Stimulated activated CD4-positive, alpha-beta T cell treated with anti-CD3 and anti-CD28 coated beads, Interleukin-12 subunit alpha, Interleukin-12 subunit beta, amount 100 ng/mL, for 24 hours (primary cell): ENCODE measurements at regions not wholly inside any gene's neighbourhood (a gene's known extent, or its start where the extent isn't known, plus 50 kb on each side); places are given as distances from the start of the nearest gene placed in this dataset.
"Not testable (repeated sequence)": the region's sequence is repeated elsewhere in the genome, so short reads cannot be mapped to it uniquely, and the experiment has no call there.

Source experiments
- DNase-seq, 2 experiments: peaks; one replicate each; pipeline ENCODE4 v3.0.0-alpha.2; 2020; ENCODE audit warnings: low read depth in 2 of 2

DNA sequence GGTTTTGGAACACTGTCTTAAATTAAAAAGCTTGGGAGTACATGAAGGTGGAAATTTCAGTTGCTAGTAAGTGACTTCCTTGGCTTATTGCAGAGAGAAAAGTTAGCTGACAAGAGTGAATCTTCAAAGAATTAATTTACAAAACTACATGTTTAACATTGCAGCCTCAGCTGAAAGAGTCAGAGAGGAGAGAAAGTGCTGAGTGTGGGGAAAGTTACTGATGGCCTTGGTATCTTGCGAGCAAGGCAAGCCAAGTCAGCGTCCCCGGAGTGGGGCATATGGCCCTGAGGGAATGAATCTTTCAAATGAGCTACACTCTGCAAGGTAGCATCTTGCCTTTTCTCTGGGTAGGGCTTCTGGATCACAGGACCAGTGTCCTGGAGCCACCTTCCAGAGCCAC lies 131.3 kb downstream of the LPIN1 start:
- DNase-seq, result no peak

DNA sequence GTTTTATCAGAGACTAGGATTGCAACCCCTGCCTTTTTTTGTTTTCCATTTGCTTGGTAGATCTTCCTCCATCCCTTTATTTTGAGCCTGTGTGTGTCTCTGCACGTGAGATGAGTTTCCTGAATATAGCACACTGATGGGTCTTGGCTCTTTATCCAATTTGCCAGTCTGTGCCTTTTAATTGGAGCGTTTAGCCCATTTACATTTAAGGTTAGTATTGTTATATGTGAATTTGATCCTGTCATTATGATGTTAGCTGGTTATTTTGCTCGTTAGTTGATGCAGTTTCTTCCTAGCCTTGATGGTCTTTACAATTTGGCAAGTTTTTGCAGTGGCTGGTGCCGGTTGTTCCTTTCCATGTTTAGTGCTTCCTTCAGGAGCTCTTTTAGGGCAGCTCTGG lies 138.8 kb downstream of the LPIN1 start:
- DNase-seq, result not testable (repeated sequence)

DNA sequence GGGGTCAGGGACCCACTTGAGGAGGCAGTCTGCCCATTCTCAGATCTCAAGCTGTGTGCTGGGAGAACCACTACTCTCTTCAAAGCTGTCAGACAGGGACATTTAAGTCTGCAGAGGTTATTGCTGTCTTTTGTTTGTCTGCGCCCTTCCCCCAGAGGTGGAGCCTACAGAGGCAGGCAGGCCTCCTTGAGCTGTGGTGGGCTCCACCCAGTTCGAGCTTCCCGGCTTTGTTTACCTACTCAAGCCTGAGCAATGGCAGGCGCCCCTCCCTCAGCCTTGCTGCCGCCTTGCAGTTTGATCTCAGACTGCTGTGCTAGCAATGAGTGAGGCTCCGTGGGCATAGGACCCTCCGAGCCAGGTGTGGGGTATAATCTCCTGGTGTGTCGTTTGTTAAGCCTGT lies 140.5 kb downstream of the LPIN1 start:
- DNase-seq, result not testable (repeated sequence)

DNA sequence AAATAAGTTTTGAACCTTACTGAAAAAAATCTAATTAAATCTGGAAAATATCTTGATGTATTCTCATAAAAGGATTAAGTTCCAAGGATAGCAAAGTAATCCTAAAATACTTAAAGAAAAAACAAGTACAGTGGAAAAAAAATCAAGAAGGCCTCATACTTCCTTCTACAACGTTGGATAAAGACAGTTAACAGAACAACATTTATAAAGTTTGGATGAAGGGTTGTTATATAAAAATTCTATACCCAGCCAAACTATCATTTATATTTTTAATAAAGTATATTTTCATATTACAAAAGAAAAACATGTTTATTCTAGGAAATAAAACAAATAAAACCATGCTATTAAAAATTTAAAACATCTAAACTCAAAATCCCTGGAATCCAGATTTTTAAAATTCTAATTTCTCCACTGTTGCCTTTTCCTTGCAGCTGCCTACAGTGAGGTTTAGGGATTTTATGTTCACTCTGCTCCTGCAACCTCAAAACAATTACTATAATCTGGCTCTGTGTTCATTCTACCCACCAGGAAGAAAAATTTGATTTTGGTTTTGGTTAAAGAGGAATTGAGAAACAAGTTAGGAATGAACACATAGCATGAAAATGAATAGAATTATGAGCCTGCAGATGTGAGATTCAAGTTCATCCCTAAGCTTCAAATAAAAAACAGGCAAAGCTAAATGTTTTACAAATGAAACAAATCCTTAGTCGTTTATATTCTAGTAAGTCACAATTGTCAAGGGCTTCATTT lies 142.8 kb downstream of the LPIN1 start:
- DNase-seq, result no peak

DNA sequence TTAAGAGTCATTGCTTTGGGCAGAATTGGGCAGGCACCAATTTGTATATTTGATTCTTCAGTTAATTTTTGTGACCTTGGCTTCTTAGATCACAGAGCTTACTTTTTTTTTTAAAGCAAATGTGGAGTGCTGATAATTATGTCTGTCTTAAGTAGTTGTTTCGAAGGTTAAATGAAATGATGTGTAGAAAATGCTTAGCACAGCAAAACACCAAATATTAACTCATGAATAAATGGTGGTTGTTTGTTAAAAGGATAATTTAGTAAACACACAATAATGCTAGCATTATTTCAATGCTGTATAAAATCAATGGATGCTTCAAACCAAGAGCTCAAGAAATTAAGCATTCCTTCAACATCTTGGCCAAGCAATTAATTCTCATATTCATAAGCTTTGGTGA lies 143.4 kb downstream of the LPIN1 start:
- no peak for DNase-seq

DNA sequence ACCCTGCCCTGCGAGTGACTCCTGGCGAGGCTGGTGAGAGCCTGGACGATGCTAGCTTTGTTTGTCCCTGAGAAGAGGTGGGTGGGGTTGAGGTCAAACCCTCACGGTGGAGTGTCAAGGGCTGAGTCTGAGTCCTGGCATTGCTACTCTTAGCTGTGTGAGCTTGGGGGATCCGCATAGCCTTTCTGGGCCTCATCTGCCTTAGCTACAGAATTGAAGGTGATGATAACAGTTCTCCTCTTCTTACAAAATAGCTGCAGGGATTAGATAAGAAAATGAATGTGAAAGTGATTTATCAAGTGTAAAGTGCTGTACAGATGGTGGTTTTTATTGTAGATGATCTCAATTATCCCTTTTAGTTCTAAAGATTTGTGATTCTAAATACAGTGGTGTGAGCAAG lies 144.6 kb downstream of the LPIN1 start:
- DNase-seq, result no peak

DNA sequence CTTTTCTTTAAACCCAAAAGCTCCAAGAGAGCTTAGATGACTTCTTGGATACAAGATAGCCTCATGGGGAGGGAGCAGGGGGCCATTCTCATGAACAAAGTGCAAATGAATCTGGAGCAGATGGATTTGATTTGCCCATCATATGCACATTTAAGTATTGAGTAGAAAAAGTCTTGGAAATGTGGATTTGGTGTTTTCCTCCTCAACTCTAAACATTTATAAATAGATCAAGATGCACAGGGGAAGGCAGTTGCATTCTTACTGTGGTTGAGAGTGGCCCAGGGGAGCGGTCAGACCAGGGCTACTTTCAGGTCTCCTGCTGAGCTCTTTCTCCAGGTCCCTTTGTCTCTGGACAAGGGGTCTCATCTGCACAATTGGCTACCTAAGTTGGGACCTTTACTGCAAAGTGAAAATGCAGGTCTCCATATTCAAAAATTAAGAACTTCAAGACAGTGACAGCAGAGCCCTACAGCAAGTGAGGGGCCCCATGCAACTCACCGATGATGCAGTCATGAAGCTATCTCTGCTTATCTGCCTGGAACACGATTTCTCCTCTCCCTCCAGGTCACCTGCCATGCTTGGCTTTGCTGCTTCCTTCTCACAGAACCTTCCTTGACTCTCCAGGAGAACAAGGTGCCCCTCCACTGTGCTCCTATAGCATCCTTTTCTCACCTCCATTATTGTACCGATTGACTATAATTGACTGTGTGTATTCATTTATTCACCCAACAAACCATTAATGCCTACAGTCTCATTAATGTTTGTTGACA lies 145.4 kb downstream of the LPIN1 start:
- no peak for DNase-seq

DNA sequence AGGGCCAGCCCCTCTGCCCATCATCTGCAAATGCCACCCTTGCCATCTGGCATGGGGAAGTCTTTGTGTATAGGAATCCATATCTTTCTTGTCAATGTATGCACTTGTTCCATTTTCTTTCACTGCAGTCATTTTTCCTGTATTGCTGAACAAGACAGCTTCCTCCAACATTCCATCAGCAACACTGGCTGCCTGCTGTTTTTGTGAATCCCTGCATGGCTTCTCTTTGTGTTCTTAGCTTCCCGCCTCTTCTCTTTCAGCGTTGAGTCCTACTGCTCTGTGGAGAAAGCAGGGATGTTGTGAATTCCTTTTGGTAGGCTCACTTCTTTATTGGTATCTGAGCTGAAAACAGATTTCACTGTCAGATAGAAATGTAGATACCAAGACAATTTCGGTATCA lies 150.0 kb downstream of the LPIN1 start:
- DNase-seq, result no peak

DNA sequence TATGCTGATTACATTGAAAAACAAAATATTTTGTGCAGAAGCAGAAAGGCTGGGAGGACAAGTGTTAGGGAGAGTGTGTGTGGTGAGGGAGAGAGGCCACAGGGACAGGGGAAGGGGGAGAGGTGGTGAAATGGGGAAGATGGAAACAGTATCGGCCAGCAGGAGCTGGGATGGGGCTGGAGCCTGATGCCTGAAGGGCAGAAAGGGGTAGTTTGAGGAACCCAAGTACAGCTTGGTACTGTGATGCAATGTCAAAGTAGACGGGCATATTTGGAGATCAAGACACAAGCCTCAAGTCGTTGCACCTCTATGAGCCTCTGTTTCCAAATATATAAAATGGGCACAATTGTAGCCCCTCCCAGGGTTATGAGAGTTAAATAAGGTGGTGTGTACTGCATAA lies 152.1 kb downstream of the LPIN1 start:
- no peak for DNase-seq

DNA sequence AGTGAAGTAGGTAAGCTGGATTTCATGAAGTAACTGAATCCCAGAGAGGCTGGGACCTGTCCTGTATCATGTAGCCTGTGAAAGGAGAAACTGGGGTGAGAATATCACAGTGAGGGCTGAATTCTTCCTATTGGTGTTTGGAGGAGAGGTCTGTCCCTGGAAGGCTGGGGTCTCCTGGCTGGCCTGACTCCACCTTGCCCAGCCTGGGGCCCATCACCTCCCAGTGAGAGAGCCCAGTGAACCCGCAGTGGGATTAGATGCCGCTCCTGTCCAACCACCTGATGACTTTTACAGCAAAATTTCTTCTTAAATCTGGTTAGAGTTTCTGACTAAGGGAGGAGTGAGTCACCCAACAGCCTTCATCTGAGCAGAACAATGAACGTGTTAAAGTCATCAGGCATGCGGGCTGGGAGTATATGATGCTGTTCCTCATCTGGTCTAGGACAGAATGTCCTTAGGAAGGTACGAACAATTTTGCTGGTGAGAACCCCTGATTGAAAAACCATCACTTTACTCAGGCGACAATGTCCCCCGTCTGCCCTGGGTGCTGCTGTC lies 152.9 kb downstream of the LPIN1 start:
- no peak for DNase-seq

DNA sequence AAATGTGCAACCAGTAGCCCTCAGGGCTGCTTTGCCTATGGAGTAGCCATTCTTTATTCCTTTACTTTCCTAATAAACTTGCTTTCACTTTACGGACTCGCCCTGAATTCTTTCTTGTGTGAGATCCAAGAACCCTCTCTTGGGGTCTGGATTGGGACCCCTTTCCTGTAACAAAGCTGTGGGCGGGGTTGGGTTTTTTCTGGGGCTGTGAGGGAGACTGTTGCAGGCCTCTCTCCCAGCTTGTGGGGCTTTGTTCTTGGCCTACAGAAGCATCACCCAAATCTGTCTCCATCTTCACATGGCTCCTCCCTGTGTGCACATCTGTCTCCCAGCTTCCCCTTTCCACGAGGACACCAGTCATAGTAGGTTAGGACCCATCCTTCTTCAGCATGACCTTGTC lies 154.5 kb downstream of the LPIN1 start:
- not testable (repeated sequence) for DNase-seq

DNA sequence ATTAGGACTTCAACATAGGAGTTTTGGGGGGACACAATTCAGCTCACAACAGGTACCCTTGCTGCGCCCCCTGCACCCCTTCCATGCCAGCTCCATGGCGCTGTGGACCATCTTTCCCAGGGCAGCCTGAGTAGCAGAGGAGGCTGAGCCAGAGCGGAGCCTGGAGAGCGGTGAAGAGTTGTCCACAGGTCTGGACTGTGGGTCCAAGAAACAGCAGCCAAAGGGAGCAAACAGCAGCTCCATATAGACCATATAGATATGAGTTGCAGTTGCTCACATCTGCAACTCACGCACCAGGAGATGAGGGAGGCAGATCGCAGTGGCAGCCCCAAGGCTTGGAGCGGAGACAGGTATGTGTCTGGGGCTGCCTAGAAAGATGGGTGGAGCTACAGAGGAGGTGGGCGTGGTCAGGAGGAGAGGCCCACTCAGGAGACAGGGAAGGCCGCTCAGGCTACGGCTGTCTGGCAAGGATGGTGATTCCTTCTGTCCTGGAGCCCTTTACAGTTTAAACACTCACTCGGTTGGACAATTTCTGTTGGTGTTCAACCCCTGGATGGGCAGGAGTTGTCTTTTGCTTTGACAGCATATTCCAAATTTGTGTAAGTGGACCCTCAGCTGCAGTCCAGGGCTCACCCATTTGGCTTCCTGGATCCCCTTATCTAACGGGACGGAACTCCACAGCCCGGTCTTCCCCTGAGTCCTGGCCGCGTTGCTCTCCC lies 155.1 kb downstream of the LPIN1 start:
- DNase-seq, result no peak

DNA sequence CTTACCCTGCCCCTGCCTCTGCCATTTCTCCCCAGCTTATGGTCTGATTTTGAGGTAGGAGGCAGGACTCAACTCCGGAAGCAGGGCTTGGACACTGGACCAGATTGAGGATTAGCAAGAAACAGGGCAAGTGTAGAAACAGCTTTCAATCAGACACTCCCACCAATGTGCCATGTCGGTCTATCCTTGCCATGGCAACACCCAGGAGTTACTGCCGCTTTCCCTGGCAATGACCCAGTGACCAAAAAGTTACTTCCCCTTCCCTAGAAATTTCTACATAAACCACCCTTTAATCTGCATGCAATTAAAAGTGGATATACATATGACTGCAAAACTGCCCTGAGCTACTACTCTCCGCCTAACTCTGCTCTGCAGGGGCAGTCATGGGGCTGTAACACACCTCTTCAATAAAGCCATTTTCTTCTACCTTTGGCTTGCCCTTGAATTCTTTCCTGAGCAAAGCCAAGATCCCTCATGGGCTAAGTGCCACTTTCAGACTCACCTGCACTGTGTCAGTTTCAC lies 156.7 kb downstream of the LPIN1 start:
- DNase-seq, result no peak

DNA sequence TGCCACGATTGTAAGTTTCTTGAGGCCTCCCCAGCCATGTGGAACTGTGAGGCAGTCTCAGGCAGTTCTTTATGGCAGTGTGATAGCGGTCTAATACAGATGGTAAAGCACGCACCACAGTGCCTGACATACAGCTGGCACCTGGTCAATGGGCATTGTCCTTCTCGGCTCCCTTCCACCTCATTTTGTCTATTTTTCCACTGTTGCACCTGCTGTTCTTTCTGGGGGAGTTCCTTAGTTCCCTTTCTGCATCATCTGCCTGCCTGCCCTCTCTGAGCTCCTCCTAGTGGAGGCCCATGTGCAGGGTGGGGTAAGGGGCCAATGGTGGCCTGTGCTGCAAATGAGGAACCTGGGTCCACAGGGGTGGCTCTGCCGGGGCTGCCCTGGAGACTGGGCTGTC lies 157.6 kb downstream of the LPIN1 start:
- no peak for DNase-seq

DNA sequence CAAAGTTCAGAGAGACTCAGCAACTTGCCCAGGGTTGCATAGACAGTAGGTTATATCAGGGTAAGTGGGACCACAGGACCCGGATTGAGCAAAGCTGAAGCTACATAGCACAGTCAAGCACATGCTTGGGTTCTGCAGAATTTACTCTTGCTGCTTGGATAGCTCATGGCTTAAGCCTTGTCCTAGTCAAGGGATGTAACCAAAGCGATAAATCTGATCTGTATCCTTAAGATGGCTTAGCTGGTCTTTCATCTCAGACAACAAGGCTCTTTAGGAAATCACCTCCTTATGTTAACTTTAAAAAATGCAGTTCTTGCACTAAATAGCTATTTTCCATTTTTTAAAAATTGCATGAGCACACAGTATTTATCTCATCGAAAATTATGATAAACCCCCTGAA lies 158.5 kb downstream of the LPIN1 start:
- DNase-seq, result no peak

DNA sequence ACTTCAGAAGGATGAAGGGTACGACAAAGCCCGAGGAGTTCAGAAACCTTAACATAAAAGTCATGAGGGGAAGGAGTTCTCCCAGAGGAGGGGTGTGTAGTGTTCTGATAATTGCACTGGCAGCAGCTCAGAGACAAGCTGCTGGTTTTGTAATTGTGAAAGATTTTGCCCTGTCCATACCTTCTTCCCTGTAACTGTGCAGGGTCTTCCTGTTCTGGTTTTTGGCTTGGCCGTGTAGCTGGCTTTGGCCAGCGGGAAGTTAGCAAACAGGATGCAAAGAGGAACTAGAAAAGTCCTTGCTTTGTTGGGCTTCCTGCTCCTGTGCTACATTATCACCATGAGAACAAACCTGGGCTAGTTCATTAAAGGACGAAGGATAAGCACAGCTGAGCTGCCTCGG lies 160.8 kb downstream of the LPIN1 start:
- DNase-seq, result no peak

DNA sequence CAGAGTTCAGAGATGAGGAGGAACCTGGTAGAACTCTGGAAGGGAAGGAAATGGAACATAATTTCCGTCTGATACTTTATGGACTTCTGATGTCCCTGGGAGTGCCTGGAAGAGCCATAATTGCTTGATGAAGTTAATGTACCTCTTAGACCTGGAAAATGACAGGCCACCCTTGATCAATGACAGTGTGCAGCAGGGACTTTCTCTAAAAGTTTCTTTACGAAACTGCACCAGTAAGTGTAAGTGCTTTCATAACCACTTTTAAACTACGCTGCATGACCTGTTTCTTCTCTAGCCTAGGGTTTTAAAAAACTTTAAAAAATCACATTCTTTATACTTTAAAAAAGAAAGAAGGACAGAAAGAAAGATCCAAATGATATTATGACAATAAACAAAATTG lies 164.5 kb downstream of the LPIN1 start:
- DNase-seq, result no peak

DNA sequence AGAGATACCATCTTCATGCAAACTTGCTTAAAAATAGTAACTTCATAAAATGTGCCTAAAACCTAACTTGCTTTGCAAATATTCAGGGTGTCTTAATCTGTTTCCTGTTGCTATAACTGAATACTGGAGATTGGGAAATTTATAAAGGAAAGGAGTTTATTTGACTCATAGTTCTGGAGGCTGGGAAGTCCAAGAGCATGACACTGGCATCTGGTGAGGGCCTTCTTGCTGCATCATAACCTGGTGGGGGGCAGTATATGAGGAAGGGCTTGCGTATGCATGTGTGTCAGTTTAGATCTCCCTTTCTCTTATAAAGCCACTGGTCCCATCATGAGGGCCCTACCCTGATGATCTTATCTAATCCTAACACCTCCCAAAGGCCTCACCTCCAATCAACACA lies 166.5 kb downstream of the LPIN1 start:
- DNase-seq, result no peak

DNA sequence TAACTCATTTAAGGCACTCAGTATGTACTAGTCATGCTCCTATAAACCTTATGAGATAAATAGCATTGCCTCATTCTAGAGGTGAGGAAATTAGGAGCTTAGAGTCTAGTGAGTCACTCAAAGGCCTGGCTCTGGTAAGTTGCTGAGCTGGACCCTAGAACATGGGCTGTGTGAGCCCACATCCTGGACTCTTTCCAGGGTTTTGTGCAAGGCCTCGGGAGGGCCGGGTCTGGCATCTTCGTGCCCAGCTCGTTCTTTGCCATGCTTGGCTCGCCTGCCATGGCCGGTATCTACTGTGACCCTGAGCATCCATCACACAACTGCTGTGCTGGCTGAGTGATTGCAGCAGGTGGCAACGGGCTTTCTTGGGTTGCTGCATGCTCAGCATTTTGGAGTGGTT lies 168.0 kb downstream of the LPIN1 start:
- DNase-seq, result no peak

DNA sequence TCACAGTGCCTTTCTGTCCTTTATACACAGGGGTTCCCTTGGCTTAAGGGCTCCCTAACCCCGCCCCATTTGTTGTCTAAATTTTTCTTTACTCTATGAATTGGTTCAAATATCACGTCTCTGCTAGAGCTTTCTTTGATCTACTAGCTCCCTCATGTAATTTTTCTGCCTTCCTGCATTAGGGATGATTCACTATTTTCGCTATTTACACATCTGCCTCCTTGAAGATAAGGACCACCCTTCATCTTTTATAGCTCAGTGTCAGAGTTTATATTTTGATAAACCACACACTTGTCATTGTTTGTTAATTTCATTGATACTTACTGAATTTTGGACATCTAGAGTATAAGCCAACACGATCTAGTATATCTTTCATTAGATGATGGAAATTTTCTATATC lies 169.2 kb downstream of the LPIN1 start:
- DNase-seq, result no peak

DNA sequence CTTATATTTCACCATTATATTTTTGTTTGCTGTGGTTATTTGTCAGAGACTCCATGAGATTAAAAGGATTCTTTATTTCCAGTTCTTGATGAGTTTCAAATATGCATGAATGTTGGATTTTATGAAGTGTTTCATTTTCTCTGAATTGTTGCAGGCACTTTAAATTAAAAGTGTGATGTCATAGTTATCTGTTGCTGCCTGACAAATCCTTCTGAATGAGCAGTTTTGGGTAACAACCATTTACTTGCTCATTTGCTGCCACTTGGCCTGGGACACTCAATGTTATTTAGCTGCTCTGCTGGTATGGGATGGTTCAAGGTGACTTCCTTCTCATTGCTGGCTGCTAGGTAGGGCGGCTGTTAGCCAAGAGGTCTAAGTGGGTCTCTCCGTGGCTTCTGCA lies 173.5 kb downstream of the LPIN1 start:
- DNase-seq, result no peak

DNA sequence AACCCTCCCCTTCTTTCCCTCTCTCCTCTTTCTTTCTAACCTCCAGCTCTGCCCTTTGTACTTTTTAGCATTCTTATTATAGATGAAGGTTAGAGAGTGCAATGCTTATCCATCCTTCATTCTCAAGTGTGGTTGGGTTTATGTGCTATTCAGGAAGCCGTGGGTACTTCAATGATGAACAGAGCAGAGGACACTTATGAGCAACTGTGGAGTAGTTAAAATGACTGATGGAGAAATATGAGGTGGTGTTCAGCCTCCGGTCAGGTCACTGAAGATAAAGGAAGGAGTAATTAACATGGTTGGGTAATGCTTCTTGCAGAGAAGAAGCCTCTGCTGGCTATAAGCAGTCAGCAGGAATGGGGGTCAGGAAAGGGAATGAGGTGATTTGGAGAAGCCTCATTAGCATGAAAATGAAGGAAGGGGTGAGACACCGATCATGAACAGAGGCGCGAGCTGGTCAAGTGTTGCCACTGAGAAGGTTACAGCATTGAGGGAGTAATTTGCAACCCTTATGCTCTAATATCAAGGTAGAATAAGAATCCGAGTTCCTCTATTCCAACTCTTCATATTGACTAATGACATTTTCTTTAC lies 174.7 kb downstream of the LPIN1 start:
- no peak for DNase-seq
